GM23338 (cell line): ENCODE measurements at regions not wholly inside any gene's neighbourhood (a gene's known extent, or its start where the extent isn't known, plus 50 kb on each side); places are given as distances from the start of the nearest gene placed in this dataset.

Experiments
- ATAC-seq: fragments of 200-7000 bp; cut with Tn5 transposase; 3 replicates; pipeline ENCODE4 v1.9.1; 2020
- DNase-seq: peaks from one replicate; pipeline ENCODE4 v3.0.0-alpha.2; 2015; ENCODE audit warnings: low spot score
- H2AFZ ChIP-seq: fragments of 200-600 bp; sonication (generic); 2 replicates; pipeline ENCODE4 v1.8.0; 2016; ENCODE audit warnings: antibody characterized with exemption, mild to moderate bottlenecking, moderate library complexity
- H3F3A ChIP-seq: fragments of 200-600 bp; sonication (generic); replicated peaks from 2 replicates; pipeline ENCODE4 v1.8.0; 2017; ENCODE audit warnings: antibody characterized with exemption, mixed run types, low read depth
- H3K27ac ChIP-seq: fragments of 200-600 bp; sonication (generic); 2 replicates; pipeline ENCODE4 v1.6.1; 2016; ENCODE audit warnings: low read depth
- H3K27me3 ChIP-seq: fragments of 200-600 bp; sonication (generic); 2 replicates; pipeline ENCODE4 v1.8.0; 2016; ENCODE audit warnings: mild to moderate bottlenecking, mixed run types, moderate library complexity; ENCODE audit not compliant: insufficient read depth
- H3K36me3 ChIP-seq: fragments of 200-600 bp; sonication (generic); 2 replicates; pipeline ENCODE4 v1.8.0; 2016; ENCODE audit warnings: mild to moderate bottlenecking; ENCODE audit not compliant: insufficient read depth
- H3K4me1 ChIP-seq: fragments of 200-600 bp; sonication (generic); 2 replicates; pipeline ENCODE4 v1.8.0; 2016; ENCODE audit warnings: mild to moderate bottlenecking, moderate library complexity; ENCODE audit not compliant: insufficient read depth
- H3K4me2 ChIP-seq: fragments of 200-600 bp; sonication (generic); 2 replicates; pipeline ENCODE4 v1.7.1; 2017; ENCODE audit warnings: mixed run types
- H3K4me3 ChIP-seq: fragments of 200-600 bp; sonication (generic); 2 replicates; pipeline ENCODE4 v1.6.1; 2016; ENCODE audit warnings: mixed run types
- H3K79me2 ChIP-seq: fragments of 200-600 bp; sonication (generic); replicated peaks from 2 replicates; pipeline ENCODE4 v1.8.0; 2017; ENCODE audit warnings: mild to moderate bottlenecking; ENCODE audit not compliant: insufficient read depth
- H3K9me2 ChIP-seq: fragments of 200-600 bp; sonication (generic); 2 replicates; pipeline ENCODE4 v1.8.0; 2017; ENCODE audit not compliant: insufficient read depth
- H4K20me1 ChIP-seq: fragments of 200-600 bp; sonication (generic); replicated peaks from 2 replicates; pipeline ENCODE4 v1.8.0; 2017; ENCODE audit warnings: mild to moderate bottlenecking; ENCODE audit not compliant: insufficient read depth
- H3K27ac Mint-ChIP-seq: 2 replicates; pipeline ENCODE4 v1.8.0; 2020; ENCODE audit warnings: inconsistent platforms, mild to moderate bottlenecking, moderate library complexity, mixed read lengths
- H3K27me3 Mint-ChIP-seq: 3 replicates; pipeline ENCODE4 v1.8.0; 2022; ENCODE audit warnings: low read depth, mild to moderate bottlenecking, moderate library complexity, mixed read lengths, inconsistent platforms; ENCODE audit not compliant: insufficient read depth, poor library complexity
- H3K36me3 Mint-ChIP-seq: 3 replicates; pipeline ENCODE4 v1.8.0; 2021; ENCODE audit warnings: low read depth, mild to moderate bottlenecking, inconsistent platforms, moderate library complexity, mixed read lengths
- H3K4me1 Mint-ChIP-seq: 3 replicates; pipeline ENCODE4 v1.8.0; 2020; ENCODE audit warnings: mild to moderate bottlenecking, inconsistent platforms, mixed read lengths
- H3K4me3 Mint-ChIP-seq: 3 replicates; pipeline ENCODE4 v1.8.0; 2021; ENCODE audit warnings: moderate library complexity, mild to moderate bottlenecking, inconsistent platforms, mixed read lengths
- H3K9me3 Mint-ChIP-seq: 3 replicates; pipeline ENCODE4 v1.8.0; 2020; ENCODE audit warnings: moderate library complexity, mild to moderate bottlenecking, inconsistent platforms, mixed read lengths
- CREB1 ChIP-seq: fragments of 250-450 bp; sonication (Bioruptor Pico); IDR thresholded peaks from 2 replicates; pipeline ENCODE4 v1.5.0; 2020; ENCODE audit warnings: low read depth, mild to moderate bottlenecking, moderate library complexity
- ETS1 ChIP-seq: IDR thresholded peaks from 2 replicates; pipeline ENCODE4 v1.6.1; 2016; ENCODE audit warnings: antibody characterized with exemption
- EZH2 ChIP-seq: fragments of 200-600 bp; sonication (generic); IDR thresholded peaks from one replicate; pipeline ENCODE4 v1.8.0; 2017; ENCODE audit warnings: antibody characterized with exemption, mild to moderate bottlenecking, low read depth; ENCODE audit not compliant: unreplicated experiment
- EZH2phosphoT487 ChIP-seq: fragments of 200-600 bp; sonication (generic); IDR thresholded peaks from one replicate; pipeline ENCODE4 v1.8.1; 2018; ENCODE audit warnings: antibody characterized with exemption; ENCODE audit not compliant: unreplicated experiment
- NANOG ChIP-seq: IDR thresholded peaks from 2 replicates; pipeline ENCODE4 v1.6.1; 2016; ENCODE audit warnings: antibody characterized with exemption, borderline replicate concordance
- POLR2AphosphoS5 ChIP-seq: IDR thresholded peaks from 2 replicates; pipeline ENCODE4 v1.6.1; 2016; ENCODE audit warnings: antibody characterized with exemption, low read depth
- REST ChIP-seq: IDR thresholded peaks from one replicate; pipeline ENCODE4 v1.6.1; 2018; ENCODE audit warnings: antibody characterized with exemption; ENCODE audit not compliant: unreplicated experiment
- ZNF462 ChIP-seq: fragments of 250-450 bp; sonication (Bioruptor Pico); IDR thresholded peaks from 2 replicates; pipeline ENCODE4 v1.5.0; 2020; ENCODE audit warnings: mild to moderate bottlenecking, moderate library complexity

GRCh38 chr18:43501099-43501498 is 223.8 kb upstream of the SYT4 start (continued):
- no peak for TF ChIP-seq ZNF462 (CRISPR knock-in tag)

GRCh38 chr18:43506935-43507334 is 229.6 kb upstream of the SYT4 start:
- Histone ChIP-seq H3K4me1 (no peaks in the 10 kb centered on the region), H3F3A (no peaks in the 10 kb centered on the region), H3K9me2 (0 out of 2 replicates have a peak, but pooled peaks cover 9% of the 10 kb centered on the region), H3K27me3 (no peaks in the 10 kb centered on the region), H3K27ac (no peak overlapping the region), H4K20me1 (no peaks in the 10 kb centered on the region), H3K79me2 (no peaks in the 10 kb centered on the region), H3K36me3 (no peaks in the 10 kb centered on the region; the same call in 1 of the 2 replicates), H3K4me2 (no peak overlapping the region), H3K4me3 (no peak overlapping the region), H2AFZ (no peak overlapping the region)
- no peak for DNase-seq
- Mint-ChIP-seq H3K27ac (no peak overlapping the region), H3K36me3 (peaks cover 40% of the 10 kb centered on the region), H3K9me3 (peaks cover 74% of the 10 kb centered on the region), H3K4me3 (no peak overlapping the region), H3K27me3 (peaks cover 1% of the 10 kb centered on the region), H3K4me1 (no peaks in the 10 kb centered on the region)
- ATAC-seq, result no peak
- TF ChIP-seq POLR2AphosphoS5 (no peak), CREB1 (CRISPR knock-in tag) (no peak), EZH2 (no peak), EZH2phosphoT487 (no peak), NANOG (no peak), REST (no peak), ETS1 (no peak)
